Hepatocyte (in vitro differentiated cells): ENCODE measurements at regions not wholly inside any gene's neighbourhood (a gene's known extent, or its start where the extent isn't known, plus 50 kb on each side); places are given as distances from the start of the nearest gene placed in this dataset.

ENCODE experiments used
- DNase-seq: peaks from one replicate; pipeline ENCODE4 v3.0.0-alpha.2; 2016; ENCODE audit warnings: low spot score
- H2AFZ ChIP-seq: fragments of 200-600 bp; sonication (generic); 2 replicates; pipeline ENCODE4 v1.6.0; 2016; ENCODE audit warnings: antibody characterized with exemption, mild to moderate bottlenecking
- H3K27ac ChIP-seq: fragments of 200-600 bp; sonication (generic); 2 replicates; pipeline ENCODE4 v1.5.1; 2016; ENCODE audit warnings: mild to moderate bottlenecking
- H3K27me3 ChIP-seq: fragments of 200-600 bp; sonication (generic); 2 replicates; pipeline ENCODE4 v1.6.1; 2016
- H3K36me3 ChIP-seq: fragments of 200-600 bp; sonication (generic); replicated peaks from 2 replicates; pipeline ENCODE4 v1.5.1; 2016; ENCODE audit warnings: low read depth; ENCODE audit not compliant: insufficient read depth
- H3K4me1 ChIP-seq: fragments of 200-600 bp; sonication (generic); 2 replicates; pipeline ENCODE4 v1.5.1; 2016; ENCODE audit warnings: mild to moderate bottlenecking, moderate library complexity; ENCODE audit not compliant: insufficient read depth
- H3K4me2 ChIP-seq: fragments of 200-600 bp; sonication (generic); 2 replicates; pipeline ENCODE4 v1.6.0; 2016
- H3K4me3 ChIP-seq: fragments of 200-600 bp; sonication (generic); 2 replicates; pipeline ENCODE4 v1.5.1; 2016; ENCODE audit warnings: mild to moderate bottlenecking
- H3K79me2 ChIP-seq: fragments of 200-600 bp; sonication (generic); 2 replicates; pipeline ENCODE4 v1.6.0; 2017; ENCODE audit warnings: mild to moderate bottlenecking
- H3K9me2 ChIP-seq: fragments of 200-600 bp; sonication (generic); replicated peaks from 2 replicates; pipeline ENCODE4 v1.6.0; 2017; ENCODE audit warnings: mild to moderate bottlenecking; ENCODE audit not compliant: insufficient read depth
- H3K9me3 ChIP-seq: fragments of 200-600 bp; sonication (generic); 2 replicates; pipeline ENCODE4 v1.5.1; 2016; ENCODE audit warnings: low read depth, mild to moderate bottlenecking
- H4K20me1 ChIP-seq: fragments of 200-600 bp; sonication (generic); 2 replicates; pipeline ENCODE4 v1.6.0; 2016; ENCODE audit warnings: mild to moderate bottlenecking; ENCODE audit not compliant: insufficient read depth, poor library complexity, severe bottlenecking
- EZH2 ChIP-seq: fragments of 200-600 bp; sonication (generic); IDR thresholded peaks from 2 replicates; pipeline ENCODE4 v1.6.1; 2016; ENCODE audit warnings: antibody characterized with exemption, mild to moderate bottlenecking, borderline replicate concordance
- EZH2phosphoT487 ChIP-seq: fragments of 200-600 bp; sonication (generic); IDR thresholded peaks from one replicate; pipeline ENCODE4 v1.6.1; 2018; ENCODE audit warnings: antibody characterized with exemption, mild to moderate bottlenecking, low read depth, moderate library complexity; ENCODE audit not compliant: unreplicated experiment, severe bottlenecking
- WGBS: methylation state at CpG from one replicate; pipeline ENCODE4 v1.1.6; 2016; ENCODE audit warnings: low lambda C conversion rate; ENCODE audit errors: missing lambda C conversion rate; 5-methylcytosine and 5-hydroxymethylcytosine counted together
- TF ChIP-seq, protein P1 (sequence below): fragments of 200-600 bp; sonication (generic); IDR thresholded peaks from 2 replicates; pipeline ENCODE4 v1.5.1; 2016; ENCODE audit warnings: antibody characterized with exemption, mild to moderate bottlenecking; ENCODE audit not compliant: poor library complexity

DNA sequence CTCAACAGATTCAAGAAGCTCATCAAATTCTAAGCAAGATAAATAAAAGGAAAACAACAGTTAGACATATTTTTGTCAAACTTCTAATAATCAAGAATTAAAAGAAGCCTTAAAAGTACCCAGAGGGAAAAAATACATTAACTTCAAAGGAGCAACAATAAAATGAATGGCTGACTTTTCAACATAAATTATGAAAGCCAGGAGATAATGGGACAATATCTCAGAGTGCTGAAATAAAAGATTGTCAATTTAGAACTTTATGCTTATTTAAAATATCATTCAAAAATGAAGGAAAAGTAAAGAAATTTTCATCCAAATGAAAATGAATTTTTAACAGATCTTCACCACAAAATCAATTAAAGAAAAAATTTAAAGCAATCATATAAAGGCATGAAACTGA lies 108.5 kb upstream of the IL6 start:
- Histone ChIP-seq H3K9me2 (no peaks in the 10 kb centered on the region), H3K9me3 (peaks cover 7% of the 10 kb centered on the region), H2AFZ (no peak overlapping the region), H3K4me3 (no peak overlapping the region), H3K4me2 (no peak overlapping the region), H3K27me3 (no peaks in the 10 kb centered on the region), H3K27ac (no peak overlapping the region), H3K4me1 (no peaks in the 10 kb centered on the region), H4K20me1 (no peaks in the 10 kb centered on the region), H3K36me3 (no peaks in the 10 kb centered on the region), H3K79me2 (no peaks in the 10 kb centered on the region)
- no peak for DNase-seq
- TF ChIP-seq EZH2 = no peak
- TF ChIP-seq, protein P1, sequence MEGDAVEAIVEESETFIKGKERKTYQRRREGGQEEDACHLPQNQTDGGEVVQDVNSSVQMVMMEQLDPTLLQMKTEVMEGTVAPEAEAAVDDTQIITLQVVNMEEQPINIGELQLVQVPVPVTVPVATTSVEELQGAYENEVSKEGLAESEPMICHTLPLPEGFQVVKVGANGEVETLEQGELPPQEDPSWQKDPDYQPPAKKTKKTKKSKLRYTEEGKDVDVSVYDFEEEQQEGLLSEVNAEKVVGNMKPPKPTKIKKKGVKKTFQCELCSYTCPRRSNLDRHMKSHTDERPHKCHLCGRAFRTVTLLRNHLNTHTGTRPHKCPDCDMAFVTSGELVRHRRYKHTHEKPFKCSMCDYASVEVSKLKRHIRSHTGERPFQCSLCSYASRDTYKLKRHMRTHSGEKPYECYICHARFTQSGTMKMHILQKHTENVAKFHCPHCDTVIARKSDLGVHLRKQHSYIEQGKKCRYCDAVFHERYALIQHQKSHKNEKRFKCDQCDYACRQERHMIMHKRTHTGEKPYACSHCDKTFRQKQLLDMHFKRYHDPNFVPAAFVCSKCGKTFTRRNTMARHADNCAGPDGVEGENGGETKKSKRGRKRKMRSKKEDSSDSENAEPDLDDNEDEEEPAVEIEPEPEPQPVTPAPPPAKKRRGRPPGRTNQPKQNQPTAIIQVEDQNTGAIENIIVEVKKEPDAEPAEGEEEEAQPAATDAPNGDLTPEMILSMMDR = no peak
- no peak for TF ChIP-seq EZH2phosphoT487

DNA sequence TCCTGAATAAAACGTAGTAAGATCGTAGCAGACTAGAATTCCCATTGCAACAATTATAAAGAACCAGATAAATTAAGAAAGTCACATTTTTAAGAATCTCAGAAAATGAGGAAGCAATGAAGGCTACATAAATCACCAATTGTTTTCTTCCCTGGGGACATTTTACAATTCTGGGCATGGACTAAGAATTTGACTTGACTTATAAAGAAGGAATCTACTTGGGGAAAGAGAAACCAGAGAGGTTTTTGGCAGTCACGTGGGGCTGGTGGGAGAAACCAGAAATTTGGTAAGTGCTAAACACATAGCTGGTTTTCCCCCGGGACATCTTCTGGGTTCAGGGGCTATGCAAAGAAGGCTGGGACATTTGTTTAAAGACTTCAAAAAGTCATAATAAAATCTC lies 109.8 kb upstream of the IL6 start:
- H3K4me3 ChIP-seq = no peak overlapping the region
- H3K4me2 ChIP-seq = no peak overlapping the region
- no peaks in the 10 kb centered on the region for H3K9me2 ChIP-seq
- peaks cover 7% of the 10 kb centered on the region for H3K9me3 ChIP-seq
- H4K20me1 ChIP-seq = no peaks in the 10 kb centered on the region
- no peak for DNase-seq
- TF ChIP-seq, protein P1 = no peak
- TF ChIP-seq EZH2phosphoT487 = no peak
- no peak for TF ChIP-seq EZH2
- WGBS = 89% methylated on average over 4 of the region's 4 CpGs
- no peak overlapping the region for H3K27ac ChIP-seq
- H3K4me1 ChIP-seq = no peaks in the 10 kb centered on the region
- H3K27me3 ChIP-seq = no peaks in the 10 kb centered on the region
- H3K79me2 ChIP-seq = no peaks in the 10 kb centered on the region
- H2AFZ ChIP-seq = no peak overlapping the region
- no peaks in the 10 kb centered on the region for H3K36me3 ChIP-seq

DNA sequence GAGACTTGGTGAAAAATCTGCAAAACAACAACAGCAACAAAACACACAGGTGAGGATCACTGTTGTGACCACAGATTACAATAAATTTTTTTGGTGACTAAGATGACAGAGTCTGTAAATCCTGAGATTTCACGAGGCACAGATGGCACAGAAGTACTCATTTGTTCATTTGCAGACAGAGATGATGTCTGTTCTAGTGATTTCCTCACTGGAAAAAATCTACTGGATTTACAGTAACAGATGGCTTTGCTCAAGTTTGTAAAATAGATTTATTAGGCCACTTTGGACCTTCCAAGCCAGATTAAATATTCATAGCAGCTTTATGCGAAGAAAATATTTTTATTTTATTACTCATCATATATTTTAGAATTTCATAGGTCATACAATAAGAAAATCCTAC lies 113.5 kb upstream of the IL6 start:
- Histone ChIP-seq H3K27ac (no peak overlapping the region), H2AFZ (no peak overlapping the region), H3K27me3 (no peaks in the 10 kb centered on the region), H3K4me3 (no peak overlapping the region), H4K20me1 (no peaks in the 10 kb centered on the region), H3K36me3 (no peaks in the 10 kb centered on the region), H3K79me2 (no peaks in the 10 kb centered on the region), H3K9me2 (no peaks in the 10 kb centered on the region), H3K4me2 (no peak overlapping the region), H3K4me1 (no peaks in the 10 kb centered on the region), H3K9me3 (peaks cover 5% of the 10 kb centered on the region)
- no peak for DNase-seq
- 59% methylated on average over 2 of the region's 2 CpGs for WGBS
- no peak for TF ChIP-seq EZH2
- TF ChIP-seq EZH2phosphoT487 = no peak
- TF ChIP-seq, protein P1 = no peak

DNA sequence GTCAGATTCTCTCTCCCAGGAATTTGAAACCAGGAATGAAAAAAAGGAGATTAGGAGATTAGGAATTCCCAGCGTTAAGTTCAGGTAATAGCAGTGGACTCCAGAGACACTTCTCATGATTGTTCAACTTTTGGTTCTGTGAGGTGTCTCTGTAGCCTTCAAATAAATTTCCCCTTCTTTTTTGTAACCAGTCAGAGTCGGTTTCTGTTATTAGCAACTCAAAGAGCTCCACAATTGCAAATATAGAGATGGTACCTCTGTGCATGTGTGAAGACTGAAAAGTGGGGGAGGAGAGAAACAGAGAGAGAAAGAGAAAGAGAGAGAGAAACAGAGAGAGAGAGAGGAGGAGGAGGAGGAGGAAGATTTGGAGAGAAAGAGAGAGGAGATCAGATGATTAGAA lies 112.8 kb upstream of the STEAP1B start:
- 68% methylated on average over 2 of the region's 2 CpGs for WGBS
- Histone ChIP-seq H3K27ac (no peak overlapping the region), H3K4me1 (no peaks in the 10 kb centered on the region), H3K4me3 (no peak overlapping the region), H3K36me3 (no peaks in the 10 kb centered on the region), H2AFZ (no peak overlapping the region), H3K79me2 (no peaks in the 10 kb centered on the region), H3K4me2 (no peak overlapping the region), H3K27me3 (no peaks in the 10 kb centered on the region), H3K9me2 (no peaks in the 10 kb centered on the region), H3K9me3 (no peaks in the 10 kb centered on the region), H4K20me1 (no peaks in the 10 kb centered on the region)
- no peak for DNase-seq
- TF ChIP-seq EZH2 (no peak), EZH2phosphoT487 (no peak)
- TF ChIP-seq, protein P1 = no peak
